Esophagus muscularis mucosa (tissue), 4 donors: ENCODE measurements at regions not wholly inside any gene's neighbourhood (a gene's known extent, or its start where the extent isn't known, plus 50 kb on each side); places are given as distances from the start of the nearest gene placed in this dataset.

ENCODE experiments used
- DNase-seq: peaks from one replicate; pipeline ENCODE4 v3.0.0-alpha.2; 2017; ENCODE audit errors: extremely low spot score
- H3K27ac ChIP-seq, 4 donors: fragments of 200-600 bp; sonication (generic); replicated peaks in 1 of 4; 1 replicate in 3 of 4; 2 replicates in 1 of 4; pipeline ENCODE4 v1.5.1; 2016 to 2019; ENCODE audit warnings: mild to moderate bottlenecking in 1 of 4
- H3K27me3 ChIP-seq, 4 donors: fragments of 200-600 bp; sonication (generic); one replicate each; pipeline versions ENCODE4 v1.5.1 to v1.6.0; 2016 to 2019
- H3K36me3 ChIP-seq, 4 donors: fragments of 200-600 bp; sonication (generic); one replicate each; pipeline ENCODE4 v1.5.1; 2016 to 2019
- H3K4me1 ChIP-seq, 4 donors: fragments of 200-600 bp; sonication (generic); one replicate each; pipeline ENCODE4 v1.5.1; 2016 to 2019
- H3K4me3 ChIP-seq, 4 donors: fragments of 200-600 bp; sonication (generic); 1 replicate in 2 of 4; 2 replicates in 2 of 4; pipeline ENCODE4 v1.5.1; 2016 to 2019; ENCODE audit warnings: mild to moderate bottlenecking in 4 of 4, moderate library complexity in 1 of 4
- H3K9me3 ChIP-seq, 4 donors: fragments of 200-600 bp; sonication (generic); 1 replicate in 3 of 4; 2 replicates in 1 of 4; pipeline ENCODE4 v1.5.1; 2016 to 2019
- CTCF ChIP-seq, 3 experiments: fragments of 200-600 bp in 2 of 3; fragments of 450-650 bp in 1 of 3; sonication (generic) in 2 of 3; IDR thresholded peaks; one replicate each; pipeline ENCODE4 v1.5.1; 2017 to 2019; ENCODE audit warnings: antibody characterized with exemption in 3 of 3, mild to moderate bottlenecking in 2 of 3, moderate library complexity in 1 of 3
- EP300 ChIP-seq: sonication (generic); formaldehyde crosslinking; IDR thresholded peaks from one replicate; pipeline ENCODE4 v1.6.1; 2017; ENCODE audit warnings: antibody characterized with exemption
- POLR2A ChIP-seq: fragments of 450-650 bp; IDR thresholded peaks from one replicate; pipeline ENCODE4 v1.6.1; 2017; ENCODE audit warnings: antibody characterized with exemption, moderate library complexity, mild to moderate bottlenecking, low read depth
- POLR2AphosphoS5 ChIP-seq, 2 donors: sonication (generic); formaldehyde crosslinking; IDR thresholded peaks; one replicate each; pipeline ENCODE4 v1.6.1; 2017; ENCODE audit warnings: antibody characterized with exemption in 2 of 2
- WGBS: methylation state at CpG from one replicate; pipeline ENCODE4 v1.1.5; 2018; 5-methylcytosine and 5-hydroxymethylcytosine counted together
- intact Hi-C: fragments of 100-400 bp; cut with DNase I; formaldehyde crosslinking; loops from one replicate; pipeline ENCODE4 v1.15.1; 2023

DNA sequence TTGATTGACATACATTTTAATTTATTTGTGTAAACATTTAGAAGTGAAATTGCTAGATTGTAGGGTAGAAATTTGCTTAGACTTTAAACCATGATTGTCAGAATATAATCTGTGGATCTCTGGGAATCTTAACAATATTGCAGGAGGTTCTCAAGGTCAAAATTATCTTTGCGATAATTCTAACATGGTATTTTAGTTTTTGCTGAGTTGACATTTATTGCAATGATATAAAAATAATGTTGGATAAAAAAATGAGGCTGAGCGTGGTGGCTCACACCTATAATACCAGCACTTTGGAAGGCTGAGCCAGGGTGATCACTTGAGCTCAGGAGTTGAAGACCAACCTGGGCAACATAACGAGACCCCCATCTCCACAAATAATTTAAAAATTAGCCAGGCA is 70.3 kb upstream of the SGCD start:
- TF ChIP-seq CTCF (IDR thresholded peaks at IDR 0.05) (no peak), POLR2A (no peak), EP300 (no peak), POLR2AphosphoS5 (IDR thresholded peaks at IDR 0.05) (no peak)
- no peak for DNase-seq
- no peaks in the 10 kb centered on the region for H3K27me3 ChIP-seq
- H3K9me3 ChIP-seq = no peaks in the 10 kb centered on the region
- H3K27ac ChIP-seq = no peak overlapping the region
- no peak overlapping the region for H3K4me3 ChIP-seq
- 97% methylated on average over 3 of the region's 3 CpGs for WGBS
- no peaks in the 10 kb centered on the region for H3K36me3 ChIP-seq
- intact Hi-C loops = no loop called here
- H3K4me1 ChIP-seq = no peaks in the 10 kb centered on the region

- Histone ChIP-seq H3K36me3 (no peaks in the 10 kb centered on the region), H3K27ac (no peak overlapping the region), H3K4me3 (no peak overlapping the region), H3K4me1 (no peaks in the 10 kb centered on the region), H3K27me3 (no peaks in the 10 kb centered on the region), H3K9me3 (no peaks in the 10 kb centered on the region)
- 88% methylated on average over 2 of the region's 2 CpGs for WGBS
- intact Hi-C loops = no loop called here
- no peak for DNase-seq
- TF ChIP-seq CTCF (IDR thresholded peaks at IDR 0.05) (no peak), POLR2AphosphoS5 (IDR thresholded peaks at IDR 0.05) (no peak), POLR2A (no peak), EP300 (no peak)
Measured at GRCh38 chr5:156258934-156259333, 68.0 kb upstream of the SGCD start.

GRCh38 chr5:156259618-156260017 is 67.3 kb upstream of the SGCD start:
- H3K27ac ChIP-seq = no peak overlapping the region
- H3K9me3 ChIP-seq = no peaks in the 10 kb centered on the region
- TF ChIP-seq EP300 = no peak
- no peak for TF ChIP-seq POLR2A
- no peak for TF ChIP-seq CTCF (IDR thresholded peaks at IDR 0.05)
- no peak for TF ChIP-seq POLR2AphosphoS5 (IDR thresholded peaks at IDR 0.05)
- intact Hi-C loops = no loop called here
- 53% methylated on average over 5 of the region's 5 CpGs for whole genome bisulfite sequencing
- H3K4me1 ChIP-seq = no peaks in the 10 kb centered on the region
- H3K27me3 ChIP-seq = no peaks in the 10 kb centered on the region
- H3K4me3 ChIP-seq = no peak overlapping the region
- no peak for DNase-seq
- no peaks in the 10 kb centered on the region for H3K36me3 ChIP-seq

DNA sequence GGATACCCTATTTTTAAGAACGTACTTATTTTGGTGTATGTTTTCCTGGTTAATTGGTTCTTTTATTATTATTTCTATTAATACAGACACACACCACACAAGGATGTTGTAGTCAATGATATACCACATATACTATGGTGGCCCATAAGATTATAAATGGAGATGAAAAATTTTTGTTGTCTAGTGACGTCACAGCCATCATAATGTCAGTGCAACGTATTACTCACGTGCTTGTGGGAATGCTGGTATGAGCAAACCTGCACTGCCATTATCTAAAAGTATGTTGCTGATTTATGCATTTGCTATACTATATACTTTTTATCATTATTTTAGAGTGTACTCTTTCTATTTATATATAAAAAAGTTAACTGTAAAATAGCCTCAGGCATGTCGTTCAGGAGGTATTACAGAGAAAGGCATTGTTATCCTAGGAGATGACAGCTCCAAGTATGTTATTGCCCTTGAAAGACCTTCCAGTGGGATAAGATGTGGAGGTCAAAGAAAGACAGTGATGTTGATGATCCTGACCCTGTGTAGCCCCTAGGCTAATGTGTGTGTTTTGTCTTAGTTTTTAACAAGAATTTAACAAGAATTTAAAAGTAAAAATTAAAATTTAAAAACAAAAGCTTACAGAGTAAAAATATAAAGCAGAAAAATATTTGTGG is 65.6 kb upstream of the SGCD start:
- no peak for DNase-seq
- no peak overlapping the region for H3K27ac ChIP-seq
- intact Hi-C loops = no loop called here
- TF ChIP-seq EP300 = no peak
- no peak for TF ChIP-seq CTCF (IDR thresholded peaks at IDR 0.05)
- no peak for TF ChIP-seq POLR2A
- TF ChIP-seq POLR2AphosphoS5 (IDR thresholded peaks at IDR 0.05) = no peak
- H3K27me3 ChIP-seq = no peaks in the 10 kb centered on the region
- no peaks in the 10 kb centered on the region for H3K9me3 ChIP-seq
- H3K4me3 ChIP-seq = no peak overlapping the region
- no peaks in the 10 kb centered on the region for H3K36me3 ChIP-seq
- H3K4me1 ChIP-seq = no peaks in the 10 kb centered on the region
- WGBS = 89% methylated on average over 5 of the region's 5 CpGs

DNA sequence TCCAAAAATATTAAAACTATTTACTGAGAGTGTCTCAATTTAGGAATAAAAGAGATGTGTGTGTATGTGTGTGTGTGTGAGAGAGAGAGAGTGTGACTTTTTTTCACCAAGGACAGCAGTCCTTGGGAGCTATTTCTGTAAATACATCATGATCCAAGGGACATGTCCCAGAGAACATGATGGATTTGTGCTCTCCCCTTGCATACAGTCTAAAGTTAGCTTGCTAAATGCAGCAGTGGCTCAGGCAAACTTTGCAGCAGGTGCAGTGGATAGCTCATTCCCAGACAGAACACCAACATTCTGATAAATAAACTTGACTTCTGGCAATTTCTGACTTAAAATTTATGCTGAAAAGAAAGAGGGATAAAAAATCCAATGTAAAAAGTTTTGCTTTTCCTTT is 55.4 kb upstream of the SGCD start:
- TF ChIP-seq EP300 = no peak
- no peak for TF ChIP-seq POLR2AphosphoS5 (IDR thresholded peaks at IDR 0.05)
- TF ChIP-seq CTCF (IDR thresholded peaks at IDR 0.05) = no peak
- no peak for TF ChIP-seq POLR2A
- H3K4me1 ChIP-seq = peaks cover 0 to 8% (median 2%) of the 10 kb centered on the region in 4 donors
- no peaks in the 10 kb centered on the region for H3K9me3 ChIP-seq
- no peaks in the 10 kb centered on the region for H3K36me3 ChIP-seq
- H3K4me3 ChIP-seq = no peak overlapping the region
- intact Hi-C loops = no loop called here
- no peaks in the 10 kb centered on the region for H3K27me3 ChIP-seq
- no peak overlapping the region for H3K27ac ChIP-seq
- DNase-seq = no peak
